ENCODE measurements at regions not wholly inside any gene's neighbourhood (a gene's known extent, or its start where the extent isn't known, plus 50 kb on each side); places are given as distances from the start of the nearest gene placed in this dataset.

- no peak for TF ChIP-seq MAX (IDR thresholded peaks at IDR 0.05)
- TF ChIP-seq CEBPB (IDR thresholded peaks at IDR 0.05) = no peak
- no peak for TF ChIP-seq CREB1 (IDR thresholded peaks at IDR 0.05; ENCODE audit: low read depth)
- no peak for TF ChIP-seq TEAD4 (IDR thresholded peaks at IDR 0.05)
Measured at GRCh38 chr7:35375516-35375915, 121.6 kb upstream of the TBX20 start.

GRCh38 chr7:35374858-35375257 is 121.0 kb upstream of the TBX20 start:
- TF ChIP-seq RAD21 (IDR thresholded peaks at IDR 0.05; ENCODE audit: low read depth) (no peak), EP300 (IDR thresholded peaks at IDR 0.05; ENCODE audit: borderline replicate concordance) (no peak), TEAD4 (IDR thresholded peaks at IDR 0.05) (no peak), ZBTB7A (IDR thresholded peaks at IDR 0.05; ENCODE audit: low read depth) (no peak), YY1 (IDR thresholded peaks at IDR 0.05; ENCODE audit: low read depth) (no peak), EGR1 (IDR thresholded peaks at IDR 0.05) (no peak), USF1 (IDR thresholded peaks at IDR 0.05) (no peak), TCF12 (IDR thresholded peaks at IDR 0.05; ENCODE audit: low read depth) (no peak), NFIC (IDR thresholded peaks at IDR 0.05) (no peak), TAF1 (IDR thresholded peaks at IDR 0.05; ENCODE audit: low read depth) (no peak)

- TF ChIP-seq EGR1 (IDR thresholded peaks at IDR 0.05) (no peak), TEAD4 (IDR thresholded peaks at IDR 0.05) (no peak), TAF1 (IDR thresholded peaks at IDR 0.05; ENCODE audit: low read depth) (no peak), FOXM1 (IDR thresholded peaks at IDR 0.05; ENCODE audit: borderline replicate concordance, low read depth) (no peak), CEBPB (IDR thresholded peaks at IDR 0.05) (no peak), NFIC (IDR thresholded peaks at IDR 0.05) (no peak), USF1 (IDR thresholded peaks at IDR 0.05) (no peak), ZBTB7A (IDR thresholded peaks at IDR 0.05; ENCODE audit: low read depth) (no peak), RAD21 (IDR thresholded peaks at IDR 0.05; ENCODE audit: low read depth) (no peak), EP300 (IDR thresholded peaks at IDR 0.05; ENCODE audit: borderline replicate concordance) (no peak), CREB1 (IDR thresholded peaks at IDR 0.05; ENCODE audit: low read depth) (no peak), REST (IDR thresholded peaks at IDR 0.05; ENCODE audit: low read depth) (no peak), TCF12 (IDR thresholded peaks at IDR 0.05; ENCODE audit: low read depth) (no peak)
Measured at GRCh38 chr7:35371221-35371620, 117.3 kb upstream of the TBX20 start.

- TF ChIP-seq EGR1 (IDR thresholded peaks at IDR 0.05) (no peak), USF1 (IDR thresholded peaks at IDR 0.05) (no peak), TAF1 (IDR thresholded peaks at IDR 0.05; ENCODE audit: low read depth) (no peak), CREB1 (IDR thresholded peaks at IDR 0.05; ENCODE audit: low read depth) (no peak), ZBTB7A (IDR thresholded peaks at IDR 0.05; ENCODE audit: low read depth) (no peak), YY1 (IDR thresholded peaks at IDR 0.05; ENCODE audit: low read depth) (no peak), FOXM1 (IDR thresholded peaks at IDR 0.05; ENCODE audit: borderline replicate concordance, low read depth) (no peak), TEAD4 (IDR thresholded peaks at IDR 0.05) (no peak), REST (IDR thresholded peaks at IDR 0.05; ENCODE audit: low read depth) (no peak), RAD21 (IDR thresholded peaks at IDR 0.05; ENCODE audit: low read depth) (no peak), MAX (IDR thresholded peaks at IDR 0.05) (no peak), NFIC (IDR thresholded peaks at IDR 0.05) (no peak), CEBPB (IDR thresholded peaks at IDR 0.05) (no peak), EP300 (IDR thresholded peaks at IDR 0.05; ENCODE audit: borderline replicate concordance) (no peak), TCF12 (IDR thresholded peaks at IDR 0.05; ENCODE audit: low read depth) (no peak)
Measured at GRCh38 chr7:35370687-35371086, 116.8 kb upstream of the TBX20 start.

GRCh38 chr7:35366167-35367155 is 112.6 kb upstream of the TBX20 start:
- TF ChIP-seq TCF12 (IDR thresholded peaks at IDR 0.05; ENCODE audit: low read depth) (no peak), FOXM1 (IDR thresholded peaks at IDR 0.05; ENCODE audit: borderline replicate concordance, low read depth) (no peak), USF1 (IDR thresholded peaks at IDR 0.05) (no peak), ZBTB7A (IDR thresholded peaks at IDR 0.05; ENCODE audit: low read depth) (no peak), REST (IDR thresholded peaks at IDR 0.05; ENCODE audit: low read depth) (no peak), CREB1 (IDR thresholded peaks at IDR 0.05; ENCODE audit: low read depth) (no peak), MAX (IDR thresholded peaks at IDR 0.05) (no peak)
